Esophagus muscularis mucosa (tissue), 3 donors: ENCODE measurements at regions not wholly inside any gene's neighbourhood (a gene's known extent, or its start where the extent isn't known, plus 50 kb on each side); places are given as distances from the start of the nearest gene placed in this dataset.

Experiments used
- POLR2A ChIP-seq: fragments of 450-650 bp; IDR thresholded peaks from one replicate; pipeline ENCODE4 v1.6.1; 2017; ENCODE audit warnings: antibody characterized with exemption, moderate library complexity, mild to moderate bottlenecking, low read depth
- POLR2AphosphoS5 ChIP-seq, 2 donors: sonication (generic); formaldehyde crosslinking; IDR thresholded peaks; one replicate each; pipeline ENCODE4 v1.6.1; 2017; ENCODE audit warnings: antibody characterized with exemption in 2 of 2
- TF ChIP-seq, protein P1 (sequence below), 3 experiments: fragments of 200-600 bp in 2 of 3; fragments of 450-650 bp in 1 of 3; sonication (generic) in 2 of 3; IDR thresholded peaks; one replicate each; pipeline ENCODE4 v1.5.1; 2017 to 2019; ENCODE audit warnings: antibody characterized with exemption in 3 of 3, mild to moderate bottlenecking in 2 of 3, moderate library complexity in 1 of 3

DNA sequence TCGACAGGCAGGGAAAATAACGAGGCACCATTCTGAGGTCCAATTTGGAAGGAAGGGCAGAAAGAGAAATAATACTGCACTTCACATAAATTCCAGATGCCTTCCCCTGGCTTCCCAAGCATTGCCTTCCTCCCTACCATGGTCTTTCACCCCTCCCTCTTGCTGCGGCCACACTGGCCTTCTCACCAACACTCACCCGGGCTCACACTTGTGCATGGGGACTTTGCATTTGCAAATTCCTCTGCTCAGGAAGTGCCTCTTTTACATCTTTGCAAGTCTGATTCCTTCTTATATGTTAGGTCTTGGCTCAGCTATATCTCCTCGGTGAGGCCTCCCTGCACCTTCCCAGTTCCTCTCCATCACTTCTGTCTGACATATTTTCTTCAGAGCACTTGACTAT lies 199.4 kb downstream of the CHIC2 start:
- TF ChIP-seq, protein P1, sequence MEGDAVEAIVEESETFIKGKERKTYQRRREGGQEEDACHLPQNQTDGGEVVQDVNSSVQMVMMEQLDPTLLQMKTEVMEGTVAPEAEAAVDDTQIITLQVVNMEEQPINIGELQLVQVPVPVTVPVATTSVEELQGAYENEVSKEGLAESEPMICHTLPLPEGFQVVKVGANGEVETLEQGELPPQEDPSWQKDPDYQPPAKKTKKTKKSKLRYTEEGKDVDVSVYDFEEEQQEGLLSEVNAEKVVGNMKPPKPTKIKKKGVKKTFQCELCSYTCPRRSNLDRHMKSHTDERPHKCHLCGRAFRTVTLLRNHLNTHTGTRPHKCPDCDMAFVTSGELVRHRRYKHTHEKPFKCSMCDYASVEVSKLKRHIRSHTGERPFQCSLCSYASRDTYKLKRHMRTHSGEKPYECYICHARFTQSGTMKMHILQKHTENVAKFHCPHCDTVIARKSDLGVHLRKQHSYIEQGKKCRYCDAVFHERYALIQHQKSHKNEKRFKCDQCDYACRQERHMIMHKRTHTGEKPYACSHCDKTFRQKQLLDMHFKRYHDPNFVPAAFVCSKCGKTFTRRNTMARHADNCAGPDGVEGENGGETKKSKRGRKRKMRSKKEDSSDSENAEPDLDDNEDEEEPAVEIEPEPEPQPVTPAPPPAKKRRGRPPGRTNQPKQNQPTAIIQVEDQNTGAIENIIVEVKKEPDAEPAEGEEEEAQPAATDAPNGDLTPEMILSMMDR (IDR thresholded peaks at IDR 0.05), result no peak
- TF ChIP-seq POLR2A (no peak), POLR2AphosphoS5 (IDR thresholded peaks at IDR 0.05) (no peak)
